ENCODE measurements at regions not wholly inside any gene's neighbourhood (a gene's known extent, or its start where the extent isn't known, plus 50 kb on each side); places are given as distances from the start of the nearest gene placed in this dataset.

DNA sequence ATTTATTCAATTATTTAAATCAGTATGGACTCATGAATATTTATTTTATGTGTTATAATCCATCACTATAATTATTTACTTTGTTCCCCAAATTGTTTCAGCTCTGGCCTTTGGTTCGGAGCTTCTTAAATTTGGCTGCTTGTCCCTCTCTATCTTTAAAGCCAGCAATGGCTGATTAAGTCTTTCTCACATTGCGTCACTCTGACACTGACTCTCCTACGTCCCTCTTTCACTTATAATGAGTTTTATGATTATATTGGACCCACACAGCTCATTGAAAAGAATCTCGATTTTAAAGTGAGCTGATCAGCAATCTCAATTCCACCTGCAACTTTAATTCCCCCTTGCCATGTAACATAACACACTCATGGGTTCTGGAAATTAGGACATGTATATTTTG lies 185.2 kb upstream of the SLC39A10 start:
- H3K4me3 ChIP-seq = no peak overlapping the region
- no peak overlapping the region for H3K27ac ChIP-seq
- TF ChIP-seq, protein P1, sequence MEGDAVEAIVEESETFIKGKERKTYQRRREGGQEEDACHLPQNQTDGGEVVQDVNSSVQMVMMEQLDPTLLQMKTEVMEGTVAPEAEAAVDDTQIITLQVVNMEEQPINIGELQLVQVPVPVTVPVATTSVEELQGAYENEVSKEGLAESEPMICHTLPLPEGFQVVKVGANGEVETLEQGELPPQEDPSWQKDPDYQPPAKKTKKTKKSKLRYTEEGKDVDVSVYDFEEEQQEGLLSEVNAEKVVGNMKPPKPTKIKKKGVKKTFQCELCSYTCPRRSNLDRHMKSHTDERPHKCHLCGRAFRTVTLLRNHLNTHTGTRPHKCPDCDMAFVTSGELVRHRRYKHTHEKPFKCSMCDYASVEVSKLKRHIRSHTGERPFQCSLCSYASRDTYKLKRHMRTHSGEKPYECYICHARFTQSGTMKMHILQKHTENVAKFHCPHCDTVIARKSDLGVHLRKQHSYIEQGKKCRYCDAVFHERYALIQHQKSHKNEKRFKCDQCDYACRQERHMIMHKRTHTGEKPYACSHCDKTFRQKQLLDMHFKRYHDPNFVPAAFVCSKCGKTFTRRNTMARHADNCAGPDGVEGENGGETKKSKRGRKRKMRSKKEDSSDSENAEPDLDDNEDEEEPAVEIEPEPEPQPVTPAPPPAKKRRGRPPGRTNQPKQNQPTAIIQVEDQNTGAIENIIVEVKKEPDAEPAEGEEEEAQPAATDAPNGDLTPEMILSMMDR (IDR thresholded peaks at IDR 0.05) = no peak

DNA sequence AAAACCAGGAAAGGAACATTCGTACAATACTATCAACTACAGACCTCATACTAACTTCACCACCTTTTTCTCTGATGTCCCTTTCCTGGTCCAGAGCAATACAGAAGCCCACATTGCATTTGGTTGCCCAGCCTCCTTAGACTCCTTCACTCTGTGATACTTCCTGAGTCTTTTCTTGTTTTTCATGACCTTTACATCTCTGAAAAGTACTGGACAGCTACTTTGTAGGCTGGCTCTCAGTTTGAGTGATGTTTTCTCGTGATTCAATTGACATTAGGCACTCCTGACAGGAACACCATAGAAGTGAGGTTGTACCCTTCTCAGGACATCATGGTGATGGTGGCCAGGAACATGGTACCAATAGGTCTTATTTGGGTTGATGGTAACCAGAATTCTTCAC lies 185.9 kb upstream of the SLC39A10 start:
- ATAC-seq (ENCODE audit: insufficient number of reproducible peaks, low FRiP score, low read depth) = no peak
- H3K9me3 ChIP-seq = no peaks in the 10 kb centered on the region
- TF ChIP-seq, protein P1 (IDR thresholded peaks at IDR 0.05) = no peak

More for the DNA sequence above, 185.2 kb upstream of the SLC39A10 start:
- Histone ChIP-seq H3K36me3 (no peaks in the 10 kb centered on the region), H3K9me3 (no peaks in the 10 kb centered on the region), H3K4me1 (ENCODE audit: control insufficient read depth in 1 of 2, low read depth in 2 of 2) (no peaks in the 10 kb centered on the region), H3K27me3 (replicated peaks; ENCODE audit: insufficient read depth) (no peaks in the 10 kb centered on the region)
- ATAC-seq (ENCODE audit: insufficient number of reproducible peaks, low FRiP score, low read depth) (no peak), DNase-seq (ENCODE audit: low spot score) (no peak)

DNA sequence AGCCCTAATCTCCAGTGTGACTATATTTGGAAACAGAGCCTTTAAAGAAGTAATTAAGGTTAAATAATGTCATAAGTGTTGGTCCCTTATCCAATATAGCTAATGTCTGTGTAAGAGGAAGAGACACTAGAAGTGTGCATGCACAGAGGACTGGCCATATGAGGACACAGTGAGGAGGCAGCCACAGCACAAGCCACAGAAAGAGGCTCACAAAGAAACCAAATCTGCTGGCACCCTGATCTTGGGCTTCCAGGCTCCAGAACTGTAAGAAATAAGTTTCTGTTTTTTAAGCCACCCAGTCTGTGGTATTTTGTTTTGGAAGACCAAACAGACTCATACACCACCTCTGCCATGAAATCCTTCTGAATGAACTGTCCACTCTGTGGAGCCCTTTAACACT lies 186.4 kb upstream of the SLC39A10 start:
- TF ChIP-seq, protein P1 (IDR thresholded peaks at IDR 0.05) = no peak
- Histone ChIP-seq H3K4me3 (no peak overlapping the region), H3K9me3 (no peaks in the 10 kb centered on the region), H3K27me3 (replicated peaks; ENCODE audit: insufficient read depth) (no peaks in the 10 kb centered on the region), H3K27ac (no peak overlapping the region), H3K4me1 (ENCODE audit: control insufficient read depth in 1 of 2, low read depth in 2 of 2) (no peaks in the 10 kb centered on the region), H3K36me3 (no peaks in the 10 kb centered on the region)
- ATAC-seq (ENCODE audit: insufficient number of reproducible peaks, low FRiP score, low read depth) = no peak
- no peak for DNase-seq (ENCODE audit: low spot score)

More for the DNA sequence above, 185.9 kb upstream of the SLC39A10 start:
- Histone ChIP-seq H3K36me3 (no peaks in the 10 kb centered on the region), H3K4me1 (ENCODE audit: control insufficient read depth in 1 of 2, low read depth in 2 of 2) (no peaks in the 10 kb centered on the region), H3K4me3 (no peak overlapping the region), H3K27me3 (replicated peaks; ENCODE audit: insufficient read depth) (no peaks in the 10 kb centered on the region), H3K27ac (no peak overlapping the region)
- no peak for DNase-seq (ENCODE audit: low spot score)

DNA sequence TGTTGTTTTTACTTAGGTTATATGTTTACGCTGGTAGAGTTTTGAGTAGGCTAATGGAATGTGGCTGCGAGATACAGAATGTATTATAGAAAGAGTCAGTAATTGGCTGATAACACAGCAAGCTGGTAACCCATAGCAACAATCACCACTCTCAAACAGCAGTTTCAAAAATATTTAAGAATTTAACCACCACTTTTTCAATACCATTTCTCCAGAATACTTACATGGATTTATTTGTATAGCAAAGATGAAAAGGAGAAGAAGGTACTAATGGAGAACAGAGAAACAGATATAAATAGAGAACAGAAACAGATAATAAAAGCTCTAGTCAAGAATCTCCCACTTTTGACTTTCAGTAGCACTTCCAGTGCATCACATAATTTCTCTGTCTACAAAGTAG lies 188.3 kb upstream of the SLC39A10 start:
- Histone ChIP-seq H3K4me1 (ENCODE audit: control insufficient read depth in 1 of 2, low read depth in 2 of 2) (no peaks in the 10 kb centered on the region), H3K36me3 (no peaks in the 10 kb centered on the region), H3K27ac (no peak overlapping the region), H3K27me3 (replicated peaks; ENCODE audit: insufficient read depth) (no peaks in the 10 kb centered on the region), H3K4me3 (no peak overlapping the region), H3K9me3 (no peaks in the 10 kb centered on the region)
- no peak for DNase-seq (ENCODE audit: low spot score)
- TF ChIP-seq, protein P1 (IDR thresholded peaks at IDR 0.05) = no peak
- ATAC-seq (ENCODE audit: insufficient number of reproducible peaks, low FRiP score, low read depth) = no peak

DNA sequence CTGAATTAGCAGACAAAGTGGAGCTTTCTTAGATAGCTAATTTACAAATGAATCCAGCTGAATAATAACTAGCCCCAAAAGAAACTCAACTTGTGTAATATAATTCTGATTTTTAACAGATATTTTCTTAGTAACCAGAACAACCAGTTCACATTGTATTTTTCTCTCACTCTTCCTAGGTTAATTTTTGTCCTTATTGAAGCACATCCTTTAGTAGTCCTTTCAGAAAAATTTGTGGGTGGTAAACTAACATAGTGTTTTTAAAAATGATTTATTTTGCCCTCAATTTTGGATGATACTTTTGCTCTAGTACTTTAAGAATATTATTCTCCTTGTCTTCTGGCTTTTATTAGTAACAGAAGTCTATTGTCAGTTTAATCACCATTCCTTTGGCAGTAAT lies 190.6 kb upstream of the SLC39A10 start:
- Histone ChIP-seq H3K4me3 (no peak overlapping the region), H3K9me3 (no peaks in the 10 kb centered on the region)
- TF ChIP-seq, protein P1 (IDR thresholded peaks at IDR 0.05) = no peak

More for the DNA sequence above, 190.6 kb upstream of the SLC39A10 start:
- DNase-seq (ENCODE audit: low spot score) (no peak), ATAC-seq (ENCODE audit: insufficient number of reproducible peaks, low FRiP score, low read depth) (no peak)
- Histone ChIP-seq H3K27ac (no peak overlapping the region), H3K4me1 (ENCODE audit: control insufficient read depth in 1 of 2, low read depth in 2 of 2) (no peaks in the 10 kb centered on the region), H3K27me3 (replicated peaks; ENCODE audit: insufficient read depth) (no peaks in the 10 kb centered on the region), H3K36me3 (no peaks in the 10 kb centered on the region)

Measured in thoracic aorta (tissue), 2 donors.